ENCODE measurements at regions not wholly inside any gene's neighbourhood (a gene's known extent, or its start where the extent isn't known, plus 50 kb on each side); places are given as distances from the start of the nearest gene placed in this dataset.

DNA sequence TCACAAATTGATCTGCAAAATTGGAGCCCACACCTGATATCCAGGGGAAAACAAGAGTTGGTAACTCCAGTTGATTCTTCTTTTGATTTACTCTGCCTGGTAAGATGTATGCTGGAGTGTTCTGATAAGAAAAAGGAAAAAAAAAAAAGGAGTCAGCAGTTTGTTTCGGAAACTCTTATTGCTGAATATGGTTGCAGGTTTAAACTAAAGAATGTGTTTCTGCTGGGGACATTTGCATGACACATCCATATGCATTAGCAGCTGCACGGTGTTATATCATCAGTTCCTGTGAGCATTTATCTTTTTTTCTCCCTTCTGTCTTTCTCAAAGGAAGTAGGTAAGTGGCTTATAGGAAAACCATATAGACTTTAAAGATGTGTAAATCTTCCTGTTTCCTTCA lies 418.5 kb upstream of the ESRRG start:
- TF ChIP-seq, protein P1, sequence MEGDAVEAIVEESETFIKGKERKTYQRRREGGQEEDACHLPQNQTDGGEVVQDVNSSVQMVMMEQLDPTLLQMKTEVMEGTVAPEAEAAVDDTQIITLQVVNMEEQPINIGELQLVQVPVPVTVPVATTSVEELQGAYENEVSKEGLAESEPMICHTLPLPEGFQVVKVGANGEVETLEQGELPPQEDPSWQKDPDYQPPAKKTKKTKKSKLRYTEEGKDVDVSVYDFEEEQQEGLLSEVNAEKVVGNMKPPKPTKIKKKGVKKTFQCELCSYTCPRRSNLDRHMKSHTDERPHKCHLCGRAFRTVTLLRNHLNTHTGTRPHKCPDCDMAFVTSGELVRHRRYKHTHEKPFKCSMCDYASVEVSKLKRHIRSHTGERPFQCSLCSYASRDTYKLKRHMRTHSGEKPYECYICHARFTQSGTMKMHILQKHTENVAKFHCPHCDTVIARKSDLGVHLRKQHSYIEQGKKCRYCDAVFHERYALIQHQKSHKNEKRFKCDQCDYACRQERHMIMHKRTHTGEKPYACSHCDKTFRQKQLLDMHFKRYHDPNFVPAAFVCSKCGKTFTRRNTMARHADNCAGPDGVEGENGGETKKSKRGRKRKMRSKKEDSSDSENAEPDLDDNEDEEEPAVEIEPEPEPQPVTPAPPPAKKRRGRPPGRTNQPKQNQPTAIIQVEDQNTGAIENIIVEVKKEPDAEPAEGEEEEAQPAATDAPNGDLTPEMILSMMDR (IDR thresholded peaks at IDR 0.05): no peak
- no peak for DNase-seq (ENCODE audit: low spot score)
- peaks cover 0 to 5% of the 10 kb centered on the region in 2 donors for H3K9me3 ChIP-seq
- no peaks in the 10 kb centered on the region for H3K36me3 ChIP-seq
- no peak overlapping the region for H3K27ac ChIP-seq
- no peaks in the 10 kb centered on the region for H3K4me1 ChIP-seq
- no peak overlapping the region for H3K4me3 ChIP-seq
- H3K27me3 ChIP-seq: no peaks in the 10 kb centered on the region

DNA sequence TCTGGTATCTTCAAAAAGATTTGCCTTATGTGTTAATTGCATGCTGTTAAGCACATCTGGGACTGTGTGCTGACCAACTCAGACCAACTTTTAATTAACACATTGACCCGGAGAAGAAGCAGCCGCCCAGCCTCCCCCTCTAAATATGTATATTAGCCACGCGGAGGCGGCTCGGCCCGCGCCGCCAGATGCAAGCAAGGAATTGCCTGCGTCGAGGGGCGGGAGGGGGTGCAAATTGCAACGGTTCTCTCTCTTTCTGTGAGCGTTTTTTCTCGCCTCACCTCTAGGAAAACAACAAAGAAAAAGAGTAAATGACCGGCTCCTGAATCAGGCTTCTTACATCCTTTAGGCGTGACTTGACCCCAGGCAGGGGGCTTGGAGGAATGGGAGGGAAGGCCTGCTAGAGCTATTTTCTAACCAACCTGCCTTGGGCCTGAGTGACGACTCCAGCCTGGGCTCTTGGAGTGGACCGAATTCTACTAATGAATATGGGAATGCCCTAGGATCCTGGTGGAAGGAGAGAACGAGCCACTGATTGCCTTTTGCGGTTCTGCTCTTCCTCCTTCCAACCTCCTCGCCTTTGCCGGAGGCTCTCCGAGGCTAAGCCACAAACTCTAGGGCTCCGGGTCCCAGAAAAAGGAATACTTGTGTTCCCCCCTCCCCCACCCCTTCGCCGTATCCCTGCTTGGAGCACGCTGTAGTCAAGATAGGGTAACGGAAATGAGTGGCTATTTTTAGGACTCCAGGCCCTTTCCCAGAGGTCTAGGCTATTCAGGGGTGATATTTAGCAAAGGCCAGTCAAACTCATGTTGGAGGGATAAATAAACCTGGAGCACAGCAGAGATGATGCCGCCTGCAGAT lies 417.0 kb upstream of the ESRRG start:
- H3K27ac ChIP-seq: no peak overlapping the region
- TF ChIP-seq, protein P1 (IDR thresholded peaks at IDR 0.05): no peak
- H3K9me3 ChIP-seq: peaks cover 0 to under 1% of the 10 kb centered on the region in 2 donors
- H3K4me1 ChIP-seq: peaks cover 0 to 6% of the 10 kb centered on the region in 2 donors
- DNase-seq (ENCODE audit: low spot score): no peak
- H3K27me3 ChIP-seq: no peaks in the 10 kb centered on the region
- no peaks in the 10 kb centered on the region for H3K36me3 ChIP-seq
- peak overlapping the region in 1 of 2 donors; percentile 7 for H3K4me3 ChIP-seq

DNA sequence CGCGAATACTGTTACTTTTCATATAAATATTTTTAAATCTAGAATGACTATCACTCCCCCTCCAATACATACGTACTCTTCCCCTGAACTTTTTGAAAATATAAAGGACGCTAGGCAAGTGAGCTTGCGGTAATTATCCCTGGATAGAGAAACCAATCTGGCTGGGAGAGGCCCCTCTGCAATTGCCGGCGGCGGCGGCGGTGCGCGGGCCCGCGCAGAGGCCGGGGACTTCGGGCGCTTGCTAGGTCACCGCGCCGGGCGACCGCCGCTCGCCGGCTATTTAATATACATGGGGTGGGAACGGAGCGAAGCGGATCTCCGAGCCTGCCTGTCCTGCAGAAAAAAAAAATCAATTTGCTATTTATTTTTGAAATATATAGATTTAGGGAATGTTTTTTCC lies 416.3 kb upstream of the ESRRG start:
- Histone ChIP-seq H3K4me1 (peaks cover 0 to 6% of the 10 kb centered on the region in 2 donors), H3K9me3 (no peaks in the 10 kb centered on the region), H3K27ac (no peak overlapping the region), H3K27me3 (no peaks in the 10 kb centered on the region), H3K4me3 (peak overlapping the region in 1 of 2 donors; percentile 7), H3K36me3 (no peaks in the 10 kb centered on the region)
- DNase-seq (ENCODE audit: low spot score): no peak
- TF ChIP-seq, protein P1 (IDR thresholded peaks at IDR 0.05): no peak

DNA sequence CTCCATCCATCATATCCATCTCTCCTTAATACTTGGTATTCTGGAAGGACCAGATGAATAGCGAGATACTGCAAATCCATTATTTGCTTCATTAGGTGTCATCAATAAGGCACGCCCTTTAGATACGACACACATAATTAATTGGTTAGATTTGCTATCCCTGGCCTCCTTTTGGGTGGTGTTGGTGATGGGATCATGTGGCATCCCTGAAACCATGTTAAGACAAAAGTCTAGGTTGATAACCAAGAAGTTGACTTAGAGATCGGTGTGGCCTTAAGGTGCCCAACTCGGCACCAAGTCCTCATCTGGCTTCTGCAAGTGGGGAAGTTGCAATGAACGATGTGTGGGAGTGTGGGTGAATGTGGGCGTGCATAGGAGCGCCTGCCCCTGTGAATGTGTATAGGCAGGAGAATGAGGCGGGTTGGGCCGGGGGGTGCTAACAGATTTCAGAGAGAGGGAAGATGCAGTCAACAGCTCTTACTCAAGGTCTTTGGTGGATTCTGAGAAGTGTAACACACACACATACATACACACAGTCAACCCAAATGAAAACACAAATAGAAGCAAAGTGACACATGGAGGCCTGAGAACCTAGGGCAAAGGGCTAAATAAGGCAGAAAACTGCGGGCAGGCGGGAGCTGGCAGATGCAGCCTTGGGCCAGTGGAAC lies 415.7 kb upstream of the ESRRG start:
- H3K36me3 ChIP-seq: no peaks in the 10 kb centered on the region
- H3K4me3 ChIP-seq: no peak overlapping the region
- DNase-seq (ENCODE audit: low spot score): no peak
- H3K9me3 ChIP-seq: no peaks in the 10 kb centered on the region
- TF ChIP-seq, protein P1 (IDR thresholded peaks at IDR 0.05): no peak
- peaks cover 0 to 6% of the 10 kb centered on the region in 2 donors for H3K4me1 ChIP-seq
- no peaks in the 10 kb centered on the region for H3K27me3 ChIP-seq
- no peak overlapping the region for H3K27ac ChIP-seq

DNA sequence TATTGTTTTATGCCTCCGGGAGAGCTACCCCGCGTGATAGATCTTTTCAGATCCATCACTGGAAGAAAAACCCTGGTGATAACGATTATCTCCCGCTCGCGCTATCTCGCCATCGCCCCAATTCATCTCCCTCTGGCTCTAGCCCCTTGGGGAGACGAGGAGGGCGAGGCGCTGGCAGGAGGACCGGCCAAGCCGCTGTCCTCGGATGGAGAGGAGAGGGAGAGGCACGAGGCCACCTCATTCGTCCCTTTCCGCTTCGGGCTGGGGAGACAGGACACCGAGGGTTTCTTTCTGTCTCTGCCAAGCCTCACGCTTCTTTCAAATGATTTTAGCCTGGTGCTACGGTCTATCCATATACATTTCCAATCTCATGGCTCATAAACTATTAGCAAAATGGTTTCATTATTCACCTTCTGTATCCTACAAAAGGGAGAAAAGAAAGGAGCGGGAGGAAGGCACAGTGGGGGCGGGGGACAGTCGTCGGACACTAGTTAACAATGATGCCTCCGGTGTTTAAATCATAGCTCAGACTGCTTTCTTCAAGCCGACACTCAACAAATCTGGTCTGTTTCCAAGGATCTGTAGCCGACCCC lies 415.0 kb upstream of the ESRRG start:
- Histone ChIP-seq H3K27me3 (no peaks in the 10 kb centered on the region), H3K36me3 (no peaks in the 10 kb centered on the region), H3K4me3 (no peak overlapping the region), H3K27ac (no peak overlapping the region), H3K9me3 (no peaks in the 10 kb centered on the region), H3K4me1 (peaks cover 0 to 6% of the 10 kb centered on the region in 2 donors)
- TF ChIP-seq, protein P1 (IDR thresholded peaks at IDR 0.05): no peak
- no peak for DNase-seq (ENCODE audit: low spot score)
